Fibroblast of lung (primary cell): ENCODE measurements at regions not wholly inside any gene's neighbourhood (a gene's known extent, or its start where the extent isn't known, plus 50 kb on each side); places are given as distances from the start of the nearest gene placed in this dataset.

Source experiments
- DNase-seq, 2 donors: peaks; one replicate each; pipeline versions ENCODE4 v3.0.0 to v3.0.0-alpha.2; 2010; ENCODE audit warnings: low read depth in 2 of 2
- H2AFZ ChIP-seq: 2 replicates; pipeline ENCODE4 v1.5.1; 2012; ENCODE audit warnings: low read length, control low read depth, inconsistent platforms
- H3K27ac ChIP-seq: 2 replicates; pipeline ENCODE4 v1.5.1; 2011; ENCODE audit warnings: low read length, control low read depth; ENCODE audit not compliant: insufficient read depth
- H3K27me3 ChIP-seq: 2 replicates; pipeline ENCODE4 v1.5.1; 2011; ENCODE audit warnings: mild to moderate bottlenecking, low read length; ENCODE audit not compliant: control insufficient read depth, insufficient read depth
- H3K36me3 ChIP-seq: 2 replicates; pipeline ENCODE4 v1.5.1; 2011; ENCODE audit warnings: low read length; ENCODE audit not compliant: control insufficient read depth, insufficient read depth
- H3K4me1 ChIP-seq: 2 replicates; pipeline ENCODE4 v1.5.1; 2011; ENCODE audit warnings: low read length; ENCODE audit not compliant: control insufficient read depth, insufficient read depth; ENCODE audit errors: extremely low read depth
- H3K4me2 ChIP-seq: 2 replicates; pipeline ENCODE4 v1.5.1; 2011; ENCODE audit warnings: low read length, control low read depth; ENCODE audit not compliant: insufficient read depth; ENCODE audit errors: extremely low read depth
- H3K4me3 ChIP-seq, 4 experiments: fragments of 200-600 bp in 1 of 4; sonication (generic) in 1 of 4; replicated peaks in 1 of 4; 2 replicates each; pipeline ENCODE4 v1.5.1; 2011 to 2016; ENCODE audit warnings: low read length in 4 of 4, low read depth in 3 of 4, mild to moderate bottlenecking in 3 of 4, control low read depth in 2 of 4, inconsistent platforms in 1 of 4, mixed read lengths in 1 of 4; ENCODE audit not compliant: insufficient read depth in 1 of 4; ENCODE audit errors: control extremely low read depth in 1 of 4
- H3K79me2 ChIP-seq: 2 replicates; pipeline ENCODE4 v1.5.1; 2012; ENCODE audit warnings: mild to moderate bottlenecking, low read length, inconsistent platforms; ENCODE audit not compliant: control insufficient read depth, insufficient read depth
- H3K9ac ChIP-seq: 2 replicates; pipeline ENCODE4 v1.5.1; 2011; ENCODE audit warnings: mild to moderate bottlenecking, low read length, control low read depth; ENCODE audit not compliant: insufficient read depth
- H3K9me3 ChIP-seq: 2 replicates; pipeline ENCODE4 v1.5.1; 2012; ENCODE audit warnings: low read depth, low read length; ENCODE audit not compliant: control insufficient read depth, insufficient read depth
- H4K20me1 ChIP-seq: 2 replicates; pipeline ENCODE4 v1.5.1; 2011; ENCODE audit warnings: low read length; ENCODE audit not compliant: control insufficient read depth, insufficient read depth; ENCODE audit errors: extremely low read depth
- CTCF ChIP-seq, 2 donors: IDR thresholded peaks in 1 of 2; conservative IDR thresholded peaks in 1 of 2; 1 replicate in 1 of 2; 2 replicates in 1 of 2; pipeline ENCODE4 v1.5.1; 2011 to 2012; ENCODE audit warnings: low read length in 2 of 2, control low read depth in 1 of 2, inconsistent platforms in 1 of 2, low read depth in 1 of 2, mild to moderate bottlenecking in 1 of 2
- EZH2 ChIP-seq: IDR thresholded peaks from 2 replicates; pipeline ENCODE4 v1.5.1; 2012; ENCODE audit warnings: low read length, control low read depth, mild to moderate bottlenecking; ENCODE audit errors: missing control alignments

- Histone ChIP-seq H3K9me3 (no peaks in the 10 kb centered on the region), H3K4me1 (no peaks in the 10 kb centered on the region)
Measured at GRCh38 chr18:37986665-37987064, 421.1 kb upstream of the CELF4 start.

GRCh38 chr18:37985126-37985525 is 419.5 kb upstream of the CELF4 start:
- Histone ChIP-seq H3K9me3 (no peaks in the 10 kb centered on the region), H4K20me1 (no peaks in the 10 kb centered on the region), H3K9ac (no peak overlapping the region), H3K4me2 (no peak overlapping the region), H3K4me1 (no peaks in the 10 kb centered on the region), H3K27ac (no peak overlapping the region), H3K4me3 (no peak overlapping the region), H2AFZ (no peak overlapping the region), H3K36me3 (no peaks in the 10 kb centered on the region), H3K27me3 (no peaks in the 10 kb centered on the region), H3K79me2 (no peaks in the 10 kb centered on the region)
- no peak for DNase-seq
- TF ChIP-seq CTCF (conservative IDR thresholded peaks at IDR 0.05 in 1 of 2, IDR thresholded peaks at IDR 0.05 in 1 of 2; ENCODE audit: low read depth in 1 of 2, low read length in 2 of 2) (no peak), EZH2 (no peak)

More at GRCh38 chr18:37986665-37987064, 421.1 kb upstream of the CELF4 start:
- no peak for TF ChIP-seq CTCF (conservative IDR thresholded peaks at IDR 0.05 in 1 of 2, IDR thresholded peaks at IDR 0.05 in 1 of 2; ENCODE audit: low read depth in 1 of 2, low read length in 2 of 2)
- TF ChIP-seq EZH2: no peak
- no peak for DNase-seq
- Histone ChIP-seq H3K27ac (no peak overlapping the region), H3K4me2 (no peak overlapping the region), H4K20me1 (no peaks in the 10 kb centered on the region), H3K4me3 (no peak overlapping the region), H3K79me2 (no peaks in the 10 kb centered on the region), H3K9ac (no peak overlapping the region), H3K27me3 (no peaks in the 10 kb centered on the region), H2AFZ (no peak overlapping the region), H3K36me3 (no peaks in the 10 kb centered on the region)

- H3K79me2 ChIP-seq: no peaks in the 10 kb centered on the region
- TF ChIP-seq CTCF (conservative IDR thresholded peaks at IDR 0.05 in 1 of 2, IDR thresholded peaks at IDR 0.05 in 1 of 2; ENCODE audit: low read depth in 1 of 2, low read length in 2 of 2) (no peak), EZH2 (no peak)
- no peak for DNase-seq
Measured at GRCh38 chr18:37980556-37980955, 415.0 kb upstream of the CELF4 start.

More at GRCh38 chr18:37980556-37980955, 415.0 kb upstream of the CELF4 start:
- Histone ChIP-seq H3K36me3 (no peaks in the 10 kb centered on the region), H3K27me3 (no peaks in the 10 kb centered on the region), H2AFZ (no peak overlapping the region), H3K9ac (no peak overlapping the region), H3K9me3 (no peaks in the 10 kb centered on the region), H3K4me1 (no peaks in the 10 kb centered on the region), H4K20me1 (no peaks in the 10 kb centered on the region), H3K4me2 (no peak overlapping the region), H3K4me3 (no peak overlapping the region), H3K27ac (no peak overlapping the region)
